PC-3 (cell line): ENCODE measurements at regions not wholly inside any gene's neighbourhood (a gene's known extent, or its start where the extent isn't known, plus 50 kb on each side); places are given as distances from the start of the nearest gene placed in this dataset.

ENCODE experiments used
- EZH2 ChIP-seq: fragments of 300-600 bp; sonication (generic); IDR thresholded peaks from one replicate; pipeline ENCODE4 v1.6.1; 2017; ENCODE audit warnings: antibody characterized with exemption, mild to moderate bottlenecking, low read length; ENCODE audit not compliant: unreplicated experiment
- EZH2phosphoT487 ChIP-seq: fragments of 300-600 bp; sonication (generic); IDR thresholded peaks from 2 replicates; pipeline ENCODE4 v1.6.1; 2018; ENCODE audit warnings: mild to moderate bottlenecking, antibody characterized with exemption, low read length, borderline replicate concordance
- TF ChIP-seq, protein P1 (sequence below): fragments of 300-600 bp; sonication (generic); conservative IDR thresholded peaks from 2 replicates; pipeline ENCODE4 v1.5.1; 2017; ENCODE audit warnings: antibody characterized with exemption, low read depth, mild to moderate bottlenecking, low read length

DNA sequence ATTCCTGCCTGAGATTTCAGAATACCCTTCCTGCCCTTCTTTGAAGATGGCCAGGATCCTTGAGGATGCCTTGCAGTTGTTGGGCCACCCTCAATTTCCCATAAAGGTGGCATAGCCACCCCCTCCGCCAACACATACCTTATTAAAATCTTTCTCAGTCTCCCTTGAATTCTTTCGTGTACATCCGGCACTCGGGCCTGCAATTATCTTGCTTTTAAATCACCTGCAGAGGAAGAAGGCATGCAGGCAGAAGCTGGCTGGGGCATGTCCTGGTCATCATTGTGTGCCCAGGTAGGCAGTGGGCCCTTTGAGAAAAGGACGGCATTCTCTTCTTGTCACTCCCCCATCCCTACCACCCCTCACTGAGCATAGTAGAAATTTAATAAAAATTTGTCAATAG lies 189.5 kb upstream of the LYZL1 start:
- TF ChIP-seq, protein P1, sequence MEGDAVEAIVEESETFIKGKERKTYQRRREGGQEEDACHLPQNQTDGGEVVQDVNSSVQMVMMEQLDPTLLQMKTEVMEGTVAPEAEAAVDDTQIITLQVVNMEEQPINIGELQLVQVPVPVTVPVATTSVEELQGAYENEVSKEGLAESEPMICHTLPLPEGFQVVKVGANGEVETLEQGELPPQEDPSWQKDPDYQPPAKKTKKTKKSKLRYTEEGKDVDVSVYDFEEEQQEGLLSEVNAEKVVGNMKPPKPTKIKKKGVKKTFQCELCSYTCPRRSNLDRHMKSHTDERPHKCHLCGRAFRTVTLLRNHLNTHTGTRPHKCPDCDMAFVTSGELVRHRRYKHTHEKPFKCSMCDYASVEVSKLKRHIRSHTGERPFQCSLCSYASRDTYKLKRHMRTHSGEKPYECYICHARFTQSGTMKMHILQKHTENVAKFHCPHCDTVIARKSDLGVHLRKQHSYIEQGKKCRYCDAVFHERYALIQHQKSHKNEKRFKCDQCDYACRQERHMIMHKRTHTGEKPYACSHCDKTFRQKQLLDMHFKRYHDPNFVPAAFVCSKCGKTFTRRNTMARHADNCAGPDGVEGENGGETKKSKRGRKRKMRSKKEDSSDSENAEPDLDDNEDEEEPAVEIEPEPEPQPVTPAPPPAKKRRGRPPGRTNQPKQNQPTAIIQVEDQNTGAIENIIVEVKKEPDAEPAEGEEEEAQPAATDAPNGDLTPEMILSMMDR: no peak
- TF ChIP-seq EZH2: no peak
- TF ChIP-seq EZH2phosphoT487: no peak
